NCI-H1092 (cell line): ENCODE measurements at regions not wholly inside any gene's neighbourhood (a gene's known extent, or its start where the extent isn't known, plus 50 kb on each side); places are given as distances from the start of the nearest gene placed in this dataset.

Source experiments
- DNase-seq: peaks from one replicate; lab custom pipeline; 2025; lab: John Stamatoyannopoulos, UW

DNA sequence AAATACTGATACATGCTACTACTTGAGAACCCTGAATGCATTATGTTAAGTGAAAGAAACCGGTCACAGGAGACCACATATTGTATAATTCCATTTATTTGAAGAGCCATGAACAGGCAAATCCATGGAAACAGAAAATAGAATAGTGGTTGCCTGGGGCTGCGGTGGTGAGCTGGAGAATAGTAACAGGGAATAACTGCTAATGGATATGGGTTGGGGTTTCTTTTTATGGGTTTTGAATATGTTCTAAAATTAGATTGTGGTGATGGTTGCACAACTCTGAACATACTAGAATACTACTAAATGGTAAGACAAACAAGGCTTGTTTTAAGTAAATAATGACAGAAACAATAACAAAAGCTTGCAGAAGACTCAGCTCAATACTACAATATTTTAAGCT, 293.0 kb downstream of the BTG1 start:
- no peak for DNase-seq

- no peak for DNase-seq
These were observed 293.7 kb downstream of the BTG1 start for GRCh38 chr12:91851741-91852477.

- DNase-seq, result no peak
These were observed 299.1 kb downstream of the BTG1 start for GRCh38 chr12:91846466-91847055.

- no peak for DNase-seq
These were observed 300.3 kb downstream of the BTG1 start for GRCh38 chr12:91845365-91845764.

DNA sequence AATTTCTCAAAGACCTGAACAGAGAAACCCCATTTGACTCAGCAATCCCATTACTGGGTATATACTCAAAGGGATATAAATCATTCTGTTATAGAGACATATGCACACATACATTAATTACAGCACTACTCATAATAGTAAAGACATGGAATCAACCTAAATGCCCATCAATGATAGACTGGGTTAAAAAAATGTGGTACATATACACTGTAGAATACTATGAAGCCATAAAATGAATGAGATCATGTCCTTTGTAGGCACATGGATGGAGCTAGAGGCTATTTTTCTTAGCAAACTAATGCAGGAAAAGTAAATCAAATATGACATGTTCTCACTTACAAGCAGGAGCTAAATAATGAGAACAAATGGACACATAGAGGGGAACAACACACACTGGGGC, 303.8 kb downstream of the BTG1 start:
- DNase-seq, result no peak

DNA sequence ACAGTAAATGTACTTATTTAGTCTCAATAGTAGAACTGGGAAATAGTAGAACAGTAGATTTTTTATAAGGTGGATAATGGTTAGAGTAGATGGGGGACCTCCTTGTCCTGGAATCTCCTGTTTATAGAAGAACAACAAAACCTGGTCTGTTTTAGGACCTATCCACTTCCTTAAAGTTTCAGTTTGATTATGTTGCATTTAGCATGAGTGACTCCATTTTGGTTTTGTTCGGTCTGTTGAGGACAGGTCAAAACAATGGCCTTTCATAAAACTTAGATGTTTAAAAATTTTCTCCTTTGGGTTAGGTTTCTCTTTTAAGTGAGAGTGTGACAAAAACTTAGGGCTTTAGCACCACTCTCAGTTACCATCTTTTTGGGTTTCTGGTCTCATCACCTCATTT, 308.9 kb downstream of the BTG1 start:
- DNase-seq, result no peak

GRCh38 chr12:91836264-91836663, 309.4 kb downstream of the BTG1 start:
- no peak for DNase-seq

GRCh38 chr12:91835693-91836092, 310.0 kb downstream of the BTG1 start:
- DNase-seq, result no peak

DNA sequence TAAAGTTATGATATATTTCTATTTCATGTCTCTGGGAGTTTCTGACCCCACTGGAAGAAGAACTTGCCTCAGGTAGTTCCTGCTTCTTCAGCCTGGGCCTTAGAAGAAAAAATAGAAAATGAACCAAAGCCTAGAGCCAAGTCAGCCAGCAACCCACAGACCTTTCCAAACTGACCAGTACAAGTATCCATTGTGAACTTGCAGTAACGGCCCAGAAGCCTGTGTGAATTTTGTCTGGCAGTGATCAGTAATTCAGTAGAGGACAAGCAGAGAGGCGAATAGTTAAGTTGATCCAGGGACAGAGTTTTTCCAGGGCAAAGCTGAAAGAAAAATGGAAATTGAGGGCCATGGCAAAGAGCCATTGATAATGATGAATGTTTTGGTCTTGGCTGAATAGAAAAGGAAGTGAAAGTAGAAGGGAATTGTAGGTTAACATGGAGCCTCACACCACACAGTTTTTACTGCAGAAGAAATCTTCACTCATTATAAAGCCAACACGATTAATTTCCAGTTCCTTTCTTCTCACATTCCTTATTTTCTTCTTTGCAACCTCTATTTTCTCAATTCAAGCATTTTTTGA, 311.8 kb downstream of the BTG1 start:
- DNase-seq, result no peak

- DNase-seq, result no peak
These were observed 319.6 kb downstream of the BTG1 start for GRCh38 chr12:91825999-91826398.

DNA sequence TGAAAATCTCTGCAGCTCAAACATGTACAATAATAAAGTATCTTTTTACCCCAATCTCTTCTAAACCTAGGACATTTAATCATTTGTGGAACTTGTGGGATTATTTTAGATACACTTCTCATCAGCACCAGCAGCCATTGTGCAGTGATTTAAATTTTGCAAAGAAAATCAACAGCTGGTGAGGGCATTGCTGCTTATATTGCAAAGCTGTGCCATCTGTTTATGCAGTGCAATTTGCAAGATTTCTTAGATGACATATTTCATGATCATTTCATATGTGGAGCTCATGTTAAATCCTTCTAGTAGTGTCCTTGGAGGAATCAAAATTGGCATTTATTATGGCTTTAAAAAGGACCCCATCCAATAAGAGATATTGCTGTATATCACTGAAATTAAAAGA, 320.7 kb downstream of the BTG1 start:
- no peak for DNase-seq

GRCh38 chr12:91819132-91819447, 326.6 kb downstream of the BTG1 start:
- DNase-seq, result no peak

- DNase-seq, result no peak
These were observed 327.2 kb downstream of the BTG1 start for GRCh38 chr12:91818227-91819131.

DNA sequence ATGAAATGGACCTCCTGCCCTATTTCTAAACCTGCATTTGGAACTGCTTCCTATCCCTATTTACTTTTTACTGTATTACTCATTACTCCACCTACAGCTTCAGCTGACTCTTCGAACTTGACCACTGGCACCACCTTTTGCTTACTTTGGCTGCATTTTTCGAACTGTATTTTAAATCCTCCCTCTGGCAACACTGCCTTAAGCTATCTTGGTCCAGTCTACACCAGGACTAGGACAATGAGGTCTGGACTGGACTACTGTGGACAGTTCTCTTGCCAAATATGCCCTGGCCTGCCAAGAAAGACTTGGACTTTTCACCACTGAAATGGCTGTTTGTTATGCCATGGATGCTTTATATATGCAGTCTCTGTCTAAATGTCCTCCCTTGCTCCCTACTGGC, 328.1 kb downstream of the BTG1 start:
- no peak for DNase-seq

DNA sequence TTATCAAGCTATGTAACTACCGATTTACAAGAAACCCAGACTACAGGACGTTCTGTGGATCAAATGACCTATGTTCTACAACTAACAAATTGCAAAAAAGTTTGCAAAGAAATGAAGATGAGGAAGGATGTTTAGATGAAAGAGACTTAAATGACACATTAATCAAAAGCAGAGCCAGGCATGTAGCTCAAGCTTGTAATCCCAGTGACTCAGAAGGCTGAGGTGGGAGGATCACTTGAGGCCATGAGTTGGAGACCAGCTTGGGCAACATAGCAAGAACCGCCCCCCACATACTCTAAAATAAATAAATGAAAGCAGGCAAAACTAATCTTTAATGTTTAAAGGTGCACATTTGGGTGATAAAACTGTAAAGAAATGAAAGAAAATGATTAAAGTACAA, 331.9 kb downstream of the BTG1 start:
- no peak for DNase-seq

DNA sequence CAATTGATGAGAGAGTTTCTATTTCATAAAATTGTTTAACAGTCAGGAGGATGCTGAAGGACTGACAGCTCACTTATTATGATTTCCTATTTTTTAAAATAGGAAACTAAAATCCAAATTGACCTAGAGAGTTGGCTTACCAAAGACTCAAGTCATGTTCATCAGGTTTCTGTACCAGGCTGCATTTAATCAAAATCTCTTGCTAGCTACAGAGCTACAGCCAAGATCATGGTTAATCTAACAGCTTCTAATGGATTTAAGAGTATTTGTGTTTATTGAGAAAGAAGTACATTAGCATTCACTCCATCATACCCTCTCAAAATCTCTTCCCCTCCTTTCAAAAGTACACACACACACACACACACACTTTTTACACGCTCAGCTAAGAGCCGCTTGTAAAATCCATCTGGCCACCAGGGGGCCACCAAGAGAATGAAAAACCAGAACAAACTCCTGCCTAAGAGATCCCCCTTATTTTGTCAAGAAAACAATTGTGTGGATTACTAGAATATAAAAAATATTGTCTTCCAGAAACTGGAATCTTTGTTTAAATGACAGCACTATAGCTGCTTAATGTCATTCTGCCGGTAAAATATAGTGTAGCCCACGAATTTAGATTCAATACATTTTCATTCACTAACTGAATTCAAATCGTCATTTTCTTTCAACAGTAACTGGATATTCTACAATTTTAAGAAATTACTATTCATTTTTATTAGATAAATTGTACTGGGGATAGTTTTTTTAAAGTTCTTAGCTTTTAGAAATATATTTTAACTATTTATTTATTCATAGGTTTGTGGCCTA, 334.0 kb downstream of the BTG1 start:
- DNase-seq, result no peak

DNA sequence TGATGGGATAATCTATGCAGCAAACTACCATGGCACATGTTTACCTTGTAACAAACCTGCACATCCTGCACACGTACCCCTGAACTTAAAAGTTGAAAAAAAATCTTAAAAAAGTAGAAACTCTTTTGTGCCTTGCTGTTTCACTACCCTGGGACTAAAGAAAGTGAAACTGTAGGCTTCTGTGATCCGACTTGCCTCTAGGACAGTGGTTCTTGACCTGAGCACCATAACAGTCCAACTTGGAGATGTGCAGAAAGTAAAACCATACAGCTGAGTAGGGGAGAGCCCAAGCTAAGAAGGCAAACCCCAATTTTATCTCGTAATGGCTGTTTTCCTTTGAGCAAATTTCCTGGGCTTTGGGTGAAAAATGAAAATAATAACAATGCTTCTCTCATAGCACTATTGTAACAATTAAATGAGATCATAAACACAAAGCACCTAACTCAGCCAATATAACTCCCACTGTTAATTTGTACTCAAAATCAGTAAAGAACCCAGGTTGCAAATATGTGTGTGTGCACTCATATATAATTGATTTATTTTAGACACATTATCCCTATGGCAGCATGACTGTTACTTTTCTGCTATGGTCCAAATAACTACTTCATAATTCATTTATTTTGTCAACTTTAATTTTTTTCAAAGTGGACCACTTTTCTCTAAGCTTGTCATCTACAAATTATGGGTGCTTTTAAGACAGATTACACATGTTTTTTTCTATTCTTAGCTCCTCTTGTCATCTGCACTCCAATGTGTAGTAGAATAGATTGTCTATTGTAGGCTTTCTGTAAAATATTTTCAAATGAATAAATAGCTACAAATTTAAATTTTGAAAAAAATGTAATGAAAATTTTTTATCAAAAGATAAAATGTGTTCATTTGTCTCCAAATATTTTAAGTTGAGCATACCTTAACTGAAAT, 334.9 kb downstream of the BTG1 start:
- no peak for DNase-seq

- no peak for DNase-seq
These were observed 335.6 kb downstream of the BTG1 start for GRCh38 chr12:91810077-91810476.

GRCh38 chr12:91805031-91805430, 340.6 kb downstream of the BTG1 start:
- no peak for DNase-seq

- no peak for DNase-seq
These were observed 341.1 kb downstream of the BTG1 start for GRCh38 chr12:91804533-91804932.

DNA sequence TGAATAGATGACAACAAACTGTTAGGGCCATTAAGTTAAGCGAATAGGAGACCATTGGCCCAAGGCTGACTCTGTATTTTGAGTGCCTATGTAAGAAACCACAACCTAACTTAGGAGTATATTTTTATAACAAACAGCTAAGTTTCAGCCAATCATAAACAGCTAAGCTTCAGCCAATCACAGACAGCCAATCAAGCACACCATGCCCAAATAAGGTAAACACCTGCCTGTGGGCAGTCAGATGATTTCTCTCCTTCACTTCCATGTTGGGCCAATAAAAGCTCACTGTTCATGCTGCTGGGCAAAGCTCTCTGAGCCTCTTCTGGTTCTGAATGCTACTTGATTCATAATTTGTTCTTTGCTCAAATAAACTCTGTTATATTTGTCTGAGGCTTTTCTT, 344.6 kb downstream of the BTG1 start:
- no peak for DNase-seq
